HG03432 (cell line): ENCODE measurements at regions not wholly inside any gene's neighbourhood (a gene's known extent, or its start where the extent isn't known, plus 50 kb on each side); places are given as distances from the start of the nearest gene placed in this dataset.

ENCODE experiments used
- ATAC-seq: cut with Tn5 transposase; IDR thresholded peaks from one replicate; pipeline ENCODE4 v1.9.1; 2021; ENCODE audit warnings: mild to moderate bottlenecking, moderate library complexity; ENCODE audit not compliant: unreplicated experiment

DNA sequence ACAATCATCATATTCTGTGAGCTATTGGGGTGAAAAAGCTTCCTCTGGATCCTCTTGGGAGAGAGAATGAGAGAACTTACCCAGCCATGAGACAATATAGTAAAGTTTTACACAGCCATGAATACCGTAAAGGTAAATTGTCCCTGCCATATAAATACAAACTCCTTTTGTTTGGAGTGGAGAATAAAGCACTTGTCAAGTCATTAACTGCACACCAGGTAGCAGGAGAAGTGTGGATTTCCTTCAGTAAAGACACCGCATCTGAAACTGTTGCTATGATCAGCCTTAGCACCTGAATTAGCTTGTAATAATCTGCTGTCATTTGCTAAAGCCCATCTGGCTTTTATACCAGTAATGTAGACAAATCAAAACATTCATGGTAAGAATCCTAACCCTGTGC is 336.6 kb upstream of the SLCO3A1 start:
- ATAC-seq: no peak

DNA sequence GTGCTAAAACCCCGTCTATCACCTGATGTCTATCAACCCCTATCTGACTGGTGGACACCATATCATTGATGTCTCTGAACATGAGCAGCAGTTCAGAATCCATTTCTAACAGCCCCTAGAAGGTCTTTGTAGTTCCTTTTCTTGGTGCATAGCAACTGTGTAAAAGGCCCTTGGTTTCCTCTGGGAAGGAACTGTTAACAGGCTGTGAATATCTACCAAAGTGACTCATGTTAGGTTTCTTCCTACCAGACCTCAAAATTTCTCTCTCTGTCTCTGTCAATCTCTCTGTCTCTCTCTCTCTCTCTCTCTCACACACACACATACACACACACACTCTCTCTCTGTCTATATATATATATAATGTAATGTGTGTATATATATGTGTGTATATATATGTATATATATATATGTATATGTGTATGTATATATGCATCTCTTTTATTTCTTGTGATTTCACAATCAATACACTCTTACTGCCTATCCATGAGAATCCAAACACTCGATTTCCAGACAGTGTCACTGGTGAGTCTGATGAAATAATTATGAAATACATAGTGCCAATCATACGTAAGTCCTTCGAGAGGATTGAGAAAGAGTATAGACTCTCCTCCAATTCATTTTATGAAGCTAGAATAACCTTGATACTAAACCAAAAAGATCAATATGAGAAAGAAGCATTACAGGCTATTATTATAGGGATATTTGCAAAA is 335.9 kb upstream of the SLCO3A1 start:
- ATAC-seq: no peak

DNA sequence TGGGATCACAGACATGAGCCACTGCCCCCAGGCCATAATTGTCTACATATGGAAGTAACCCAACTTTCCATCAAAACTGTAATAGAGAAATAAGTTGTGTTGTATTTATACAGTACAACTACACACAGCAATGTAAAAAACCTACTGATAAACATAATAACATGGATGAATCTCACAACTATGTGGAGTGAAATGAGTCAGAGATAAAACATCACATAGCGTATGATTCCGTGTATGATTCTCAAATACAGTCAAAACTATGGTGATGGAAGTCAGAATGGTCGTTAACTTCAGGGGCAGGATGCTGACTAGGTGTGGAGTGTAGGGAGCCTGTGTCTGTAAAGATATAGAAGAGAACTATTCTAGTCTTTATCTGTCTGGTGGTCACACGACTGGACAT is 332.7 kb upstream of the SLCO3A1 start:
- no peak for ATAC-seq

DNA sequence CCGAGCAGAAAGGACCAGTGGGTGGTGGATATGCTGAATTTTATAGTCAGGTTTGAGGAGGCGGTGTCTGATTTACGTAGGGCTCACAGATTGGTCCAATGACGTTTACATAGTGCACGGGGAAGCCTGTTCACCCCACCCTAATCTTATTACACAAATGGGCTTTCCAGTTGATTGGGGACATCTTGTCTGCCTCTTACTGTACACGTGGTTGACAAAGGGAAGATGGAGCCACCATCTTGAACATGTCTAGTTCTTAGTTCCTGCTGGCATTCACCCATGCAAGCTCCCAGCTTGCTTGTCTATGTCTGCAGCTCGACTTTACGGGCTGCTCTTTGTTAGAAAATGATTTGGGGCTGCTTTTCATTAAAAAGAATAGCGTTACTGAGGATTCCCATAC is 332.0 kb upstream of the SLCO3A1 start:
- no peak for ATAC-seq

DNA sequence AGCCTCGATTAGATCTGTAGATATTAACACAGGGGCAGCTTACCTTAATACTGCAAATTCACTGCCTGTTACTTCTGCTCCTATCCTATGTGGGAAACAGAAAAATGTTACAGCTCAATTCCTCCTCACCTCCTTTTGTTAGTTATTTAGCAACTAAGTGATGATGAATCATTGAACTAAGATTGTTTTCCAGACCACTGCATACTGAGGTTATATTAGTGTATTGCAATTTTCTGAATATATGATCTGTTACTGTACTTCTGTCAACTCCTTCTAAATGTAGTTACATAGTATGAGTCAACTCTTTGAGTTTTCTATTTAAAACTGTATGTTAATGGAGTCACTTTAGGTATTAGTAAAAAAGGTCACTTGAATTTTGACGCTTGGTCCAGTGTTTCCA is 331.5 kb upstream of the SLCO3A1 start:
- ATAC-seq: no peak

DNA sequence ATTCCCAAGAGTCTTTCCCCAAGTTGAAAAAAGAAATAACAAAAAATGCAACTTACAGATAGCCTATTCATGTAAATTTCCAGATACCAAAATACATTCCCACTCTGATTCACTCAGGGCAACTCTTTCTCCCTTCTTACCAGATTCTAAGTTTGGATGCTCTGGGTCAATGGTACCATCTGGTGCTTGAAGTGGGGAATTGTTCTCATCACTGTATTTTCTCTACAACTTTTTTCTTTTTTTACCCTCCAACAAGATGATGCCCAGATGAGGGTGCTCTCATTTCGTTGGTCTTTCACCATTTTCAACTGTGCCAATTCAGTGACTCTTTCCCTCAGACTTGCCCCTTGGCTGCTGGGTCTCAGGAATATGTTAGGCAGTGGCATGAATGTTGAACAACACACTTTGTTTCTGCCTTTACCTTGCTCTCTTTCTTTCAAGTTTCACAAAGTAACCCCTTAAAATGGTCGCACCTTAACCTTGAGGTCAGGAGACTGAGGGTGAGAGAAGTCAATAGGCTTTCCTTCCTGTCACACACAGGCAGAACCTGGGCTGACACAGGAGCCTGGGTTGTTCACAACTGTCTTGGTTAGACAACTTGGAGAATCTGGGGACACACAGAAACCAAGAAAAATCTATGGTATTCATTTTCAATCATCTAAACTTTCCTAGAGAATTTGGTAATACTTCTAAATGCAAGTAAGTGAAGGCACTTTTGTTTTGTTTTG is 330.7 kb upstream of the SLCO3A1 start:
- ATAC-seq: no peak

DNA sequence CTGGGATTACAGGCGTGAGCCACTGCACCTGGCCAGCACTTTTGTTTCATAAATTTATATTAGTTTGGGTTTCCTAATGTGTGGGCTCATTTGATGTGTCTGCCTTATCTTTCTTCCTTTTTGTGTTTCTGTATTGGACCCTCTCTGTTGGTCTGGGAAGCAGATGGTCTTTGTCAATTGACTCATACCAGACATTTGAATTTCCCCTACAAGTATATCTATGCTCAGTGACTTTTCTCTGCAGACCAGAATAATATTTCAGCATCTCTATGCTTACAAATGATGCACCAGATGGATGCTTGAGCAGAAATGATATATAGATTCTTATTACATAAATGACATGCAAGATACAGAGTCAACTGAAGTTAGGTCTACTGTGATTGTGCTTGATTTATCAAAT is 329.9 kb upstream of the SLCO3A1 start:
- no peak for ATAC-seq

DNA sequence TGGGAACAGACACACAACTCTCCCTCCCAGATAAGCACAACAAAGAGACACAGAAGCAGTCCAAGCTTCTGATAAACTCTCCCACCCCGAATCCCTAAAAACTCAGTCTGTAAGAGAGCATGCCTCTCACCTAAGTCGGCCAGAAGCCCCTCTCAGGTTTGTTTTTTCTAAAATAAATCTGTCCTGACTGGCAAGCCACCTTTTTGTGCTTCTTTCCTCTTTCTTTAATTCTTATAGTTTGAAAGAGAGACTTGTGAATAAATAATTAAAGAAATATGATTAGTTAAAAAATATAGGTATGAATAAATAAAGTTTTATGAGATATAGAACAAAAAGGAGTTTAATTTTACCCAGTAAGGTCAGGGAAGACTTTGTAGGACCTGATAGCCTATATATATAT is 329.0 kb upstream of the SLCO3A1 start:
- ATAC-seq: no peak

DNA sequence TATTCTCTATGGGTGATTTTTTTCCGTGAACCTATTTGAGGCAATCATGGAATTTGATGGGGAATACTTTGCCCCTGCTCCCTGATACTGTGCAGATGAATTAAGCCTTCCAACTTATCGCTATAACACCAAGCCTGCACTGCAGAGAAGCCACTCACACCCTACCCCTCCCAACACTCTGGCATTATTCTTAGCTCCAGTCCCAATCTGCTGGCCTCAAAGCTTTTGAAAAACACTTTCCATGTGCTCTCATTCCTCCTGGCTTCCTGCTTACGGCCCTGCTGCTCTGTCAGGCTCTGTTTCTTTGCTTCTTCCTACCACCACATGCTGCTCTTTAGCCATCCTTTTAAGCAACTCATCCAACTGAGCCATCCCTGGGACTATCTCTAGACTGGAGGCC is 327.8 kb upstream of the SLCO3A1 start:
- ATAC-seq: no peak

DNA sequence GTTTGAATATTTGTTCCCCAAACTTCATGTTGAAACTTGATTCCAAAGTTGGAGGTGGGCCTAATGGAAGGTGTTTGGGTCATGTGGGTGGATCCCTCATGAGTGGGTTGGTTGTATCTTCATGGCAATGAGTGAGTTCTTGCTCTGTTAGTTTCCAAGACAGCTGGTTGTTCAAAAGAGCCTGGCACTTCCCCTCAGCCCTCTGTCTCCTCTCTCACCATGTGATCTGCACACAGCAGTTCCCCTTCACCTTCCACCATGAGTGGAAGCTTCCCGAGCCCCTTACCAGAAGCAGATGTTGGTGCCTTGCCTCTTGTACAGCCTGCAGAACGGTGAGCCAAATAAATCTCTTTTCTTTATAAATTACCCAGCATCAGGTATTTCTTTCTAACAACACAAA is 327.1 kb upstream of the SLCO3A1 start:
- ATAC-seq: no peak

DNA sequence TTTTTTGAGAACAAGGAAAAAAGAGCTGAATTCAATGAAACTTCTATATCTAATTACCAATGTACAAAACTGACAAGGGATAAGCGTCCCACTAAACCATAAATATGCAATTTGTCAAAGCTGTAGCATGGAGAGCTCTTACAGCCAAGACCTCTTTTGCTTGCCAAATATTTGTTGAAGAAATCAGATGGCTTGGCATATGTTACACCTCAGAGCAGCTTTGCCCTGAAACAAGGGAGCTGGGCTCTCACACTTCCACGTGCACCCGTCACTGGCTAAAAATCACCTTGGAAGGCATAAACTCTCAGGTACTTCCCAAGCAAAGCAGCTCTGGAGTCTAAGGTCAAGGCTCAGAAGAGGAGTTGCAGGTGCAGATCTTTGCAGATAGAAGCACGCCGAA is 324.7 kb upstream of the SLCO3A1 start:
- ATAC-seq: no peak

DNA sequence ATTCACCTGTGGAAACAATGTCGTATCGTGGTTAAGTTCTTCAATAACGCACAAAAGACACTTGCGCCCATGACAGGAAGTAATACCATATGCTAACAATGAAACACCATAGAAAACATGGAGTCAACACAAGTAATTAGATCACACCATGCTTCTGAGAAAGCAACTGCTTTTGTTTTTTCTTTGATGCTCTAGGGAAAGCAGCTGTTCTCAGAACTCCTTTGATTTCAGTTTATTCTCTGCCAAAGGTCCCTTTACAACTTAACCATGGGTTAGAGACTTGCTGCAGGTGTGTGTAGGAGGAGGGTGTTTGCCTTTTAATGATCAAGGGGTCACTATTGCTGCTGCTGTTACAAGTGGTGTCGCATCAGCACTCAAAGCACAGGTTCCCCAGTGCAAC is 324.0 kb upstream of the SLCO3A1 start:
- no peak for ATAC-seq

DNA sequence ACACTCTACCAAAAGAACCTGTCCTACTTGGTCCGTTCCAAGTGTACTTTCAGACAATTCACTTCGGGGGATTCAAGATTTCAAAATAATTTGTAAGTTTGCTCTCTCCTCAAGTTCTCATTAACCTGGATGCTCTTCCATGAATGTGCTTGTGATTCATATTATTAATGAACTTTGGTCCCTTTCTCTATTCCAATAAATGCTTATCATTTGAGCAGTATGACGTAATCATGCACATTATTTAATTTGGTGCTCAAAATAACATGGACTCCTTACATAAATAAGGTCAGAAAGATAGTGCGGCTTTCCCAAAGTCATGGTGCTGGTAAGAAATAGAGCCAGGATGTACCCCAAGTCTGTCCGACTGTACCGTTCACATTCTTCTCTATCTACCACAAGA is 323.2 kb upstream of the SLCO3A1 start:
- ATAC-seq: no peak

DNA sequence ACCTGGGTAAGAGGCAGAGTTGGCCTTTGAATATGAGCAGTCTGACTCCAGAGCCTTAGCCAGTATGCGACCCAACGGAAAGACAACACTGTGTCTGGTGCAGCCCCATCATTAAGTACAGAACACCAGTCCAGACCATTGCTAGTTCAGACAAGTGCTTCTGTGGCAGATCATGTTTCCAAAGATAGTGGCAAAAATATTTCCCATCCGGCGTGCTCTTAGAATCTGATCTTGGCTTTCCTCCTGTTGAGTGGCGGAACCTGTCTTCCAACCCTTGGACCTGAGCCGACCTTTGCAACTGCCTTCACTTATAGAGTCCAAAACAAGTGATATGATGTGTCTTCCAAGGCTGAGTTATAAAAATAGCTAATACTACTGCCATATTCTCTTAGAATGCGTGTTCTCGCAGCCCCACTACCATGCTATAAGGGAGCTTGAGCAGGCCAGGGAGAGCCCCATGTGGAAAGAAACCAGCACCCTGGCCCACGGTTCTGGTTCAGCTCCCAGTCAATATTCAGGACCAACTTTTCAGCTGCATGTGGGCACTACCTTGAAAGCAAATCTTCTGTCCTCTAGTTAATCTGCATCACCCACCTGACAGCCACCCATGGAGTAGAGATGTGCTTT is 322.4 kb upstream of the SLCO3A1 start:
- ATAC-seq: no peak

DNA sequence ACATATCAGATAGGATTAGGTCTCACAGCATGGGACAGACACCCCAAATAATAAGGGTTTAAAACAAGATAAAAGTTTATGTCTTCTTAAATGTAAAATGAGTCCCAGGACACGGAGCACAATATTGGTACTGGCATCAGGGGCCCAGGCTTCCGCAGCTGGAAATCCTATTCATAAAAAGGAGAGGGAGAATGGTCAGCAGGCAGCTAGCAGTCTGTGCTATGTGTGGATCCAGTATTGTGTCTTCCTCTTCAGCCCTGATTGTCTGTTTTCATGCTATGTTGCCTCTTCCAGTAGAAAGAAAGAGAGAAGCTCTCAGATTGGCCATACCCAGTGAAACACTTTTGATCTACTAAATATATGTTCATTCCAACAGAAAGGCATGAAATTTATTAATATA is 319.3 kb upstream of the SLCO3A1 start:
- no peak for ATAC-seq

DNA sequence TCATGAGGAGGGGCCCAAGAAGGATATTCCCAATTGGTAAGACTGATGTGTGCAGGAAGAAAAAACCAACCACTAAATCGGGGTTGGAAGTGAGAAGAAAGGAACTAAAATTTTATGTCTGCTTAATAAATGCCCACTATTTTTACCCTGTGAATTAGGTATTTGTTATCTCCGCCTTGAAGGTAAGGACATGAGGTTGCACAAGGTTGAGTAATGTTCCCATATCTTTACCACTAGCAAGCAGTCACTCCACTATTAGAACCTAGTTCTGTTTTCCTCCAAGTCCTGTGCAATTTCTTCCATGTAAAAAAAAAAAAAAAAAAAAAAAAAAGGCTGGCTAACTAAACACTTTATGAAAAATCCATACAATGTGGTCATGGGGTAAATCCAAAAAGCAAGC is 318.5 kb upstream of the SLCO3A1 start:
- ATAC-seq: no peak

DNA sequence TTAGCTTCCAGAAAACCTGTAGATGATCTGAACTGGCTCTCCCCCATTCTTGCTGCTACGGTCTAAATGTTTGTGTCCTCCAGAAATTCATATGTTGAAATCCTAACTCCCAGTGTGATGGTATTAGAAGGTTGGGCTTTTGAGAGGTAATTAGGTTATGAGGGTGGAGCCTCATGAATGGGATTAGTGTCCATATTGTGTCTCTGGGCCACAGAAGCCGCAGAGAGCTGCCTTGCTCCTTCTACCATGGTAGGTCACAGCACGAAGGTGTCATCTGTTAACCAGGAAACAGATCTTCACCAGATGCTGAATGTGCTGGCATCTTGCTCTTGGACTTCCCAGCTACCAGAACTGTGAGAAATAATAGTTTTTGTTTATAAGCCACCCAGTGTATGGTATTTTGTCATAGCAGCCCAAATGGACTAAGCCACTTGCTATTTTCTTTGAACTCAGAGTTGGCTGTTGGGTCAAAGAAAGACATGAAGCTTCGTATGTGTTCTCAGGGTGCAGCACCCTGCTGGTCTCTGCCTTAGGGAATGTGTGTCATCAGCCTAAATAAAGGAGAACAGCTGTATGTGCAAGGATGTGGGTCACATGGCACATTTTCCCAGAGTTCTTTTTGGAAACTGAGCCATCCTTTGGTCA is 317.5 kb upstream of the SLCO3A1 start:
- ATAC-seq: no peak

DNA sequence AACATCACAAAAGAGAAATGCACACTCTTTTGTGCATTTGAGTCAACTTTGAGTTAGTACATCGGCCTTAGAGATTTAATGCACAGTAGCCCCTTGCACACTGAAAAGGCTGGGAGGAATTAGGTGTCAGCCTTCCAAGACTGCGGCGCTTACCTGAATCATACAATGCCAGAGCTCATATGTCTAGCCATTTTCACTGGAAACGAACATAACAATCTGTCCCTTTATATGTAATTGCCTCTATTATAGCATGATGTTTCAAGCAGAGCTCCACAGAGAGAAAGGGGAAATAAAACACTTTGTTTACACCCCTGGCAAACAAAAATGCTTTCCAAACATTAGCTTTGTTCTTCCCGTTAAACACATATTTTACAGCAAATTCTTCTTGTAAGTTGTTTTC is 315.7 kb upstream of the SLCO3A1 start:
- no peak for ATAC-seq

DNA sequence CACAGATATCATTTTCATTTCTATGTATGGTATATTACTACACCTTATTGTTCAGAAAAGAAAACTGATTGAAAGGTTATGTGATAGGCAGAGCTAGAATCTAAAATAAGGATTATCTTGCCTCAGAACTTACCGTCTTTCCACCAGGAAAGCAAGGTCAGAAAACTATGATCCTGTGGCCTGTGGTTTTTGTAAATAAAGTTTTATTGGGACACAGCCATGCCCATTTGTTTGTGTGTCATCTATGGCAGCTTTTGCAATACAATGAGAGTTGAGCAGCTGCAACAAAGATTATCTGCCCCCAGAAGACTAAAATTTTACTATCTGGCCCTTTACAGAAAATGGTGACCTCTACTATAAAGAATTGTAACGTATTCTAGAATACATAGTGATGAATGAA is 314.7 kb upstream of the SLCO3A1 start:
- ATAC-seq: no peak

DNA sequence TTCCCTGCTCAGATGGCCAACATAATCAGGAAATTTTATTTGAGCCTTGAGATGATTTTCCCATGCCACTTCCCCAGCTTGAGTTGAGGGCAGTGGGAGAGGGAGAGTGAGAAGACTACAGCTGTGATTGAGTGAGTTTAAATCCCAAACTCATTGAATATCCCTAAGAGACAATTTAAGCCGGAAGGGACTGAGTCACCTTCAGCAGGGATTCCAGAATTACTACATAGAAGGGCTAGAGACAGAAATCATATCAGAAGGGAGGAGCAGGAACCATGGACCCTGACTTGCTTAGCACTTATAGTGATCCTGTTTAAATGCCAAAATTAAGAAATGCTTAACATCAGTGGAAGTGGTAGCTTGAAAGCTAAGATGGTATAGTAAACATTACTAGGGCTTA is 312.2 kb upstream of the SLCO3A1 start:
- no peak for ATAC-seq

DNA sequence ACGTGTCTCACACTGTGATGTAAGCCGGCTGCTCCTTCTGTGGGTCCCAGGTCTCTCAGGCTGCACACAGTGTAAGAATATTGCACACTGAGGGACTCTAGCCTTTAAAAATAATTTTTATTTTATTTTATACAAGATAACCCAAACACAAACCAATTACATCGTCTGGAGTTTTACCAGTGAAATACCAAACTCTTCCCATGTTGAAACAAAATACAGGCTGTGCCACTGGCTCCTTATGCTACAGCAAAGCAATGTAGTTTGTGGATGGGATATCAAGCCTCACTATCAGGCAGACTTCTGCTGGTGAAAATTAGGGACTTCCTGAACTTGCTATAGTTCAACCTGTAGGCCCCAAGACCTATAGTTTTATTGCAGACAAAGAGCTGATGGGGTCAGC is 311.3 kb upstream of the SLCO3A1 start:
- no peak for ATAC-seq

DNA sequence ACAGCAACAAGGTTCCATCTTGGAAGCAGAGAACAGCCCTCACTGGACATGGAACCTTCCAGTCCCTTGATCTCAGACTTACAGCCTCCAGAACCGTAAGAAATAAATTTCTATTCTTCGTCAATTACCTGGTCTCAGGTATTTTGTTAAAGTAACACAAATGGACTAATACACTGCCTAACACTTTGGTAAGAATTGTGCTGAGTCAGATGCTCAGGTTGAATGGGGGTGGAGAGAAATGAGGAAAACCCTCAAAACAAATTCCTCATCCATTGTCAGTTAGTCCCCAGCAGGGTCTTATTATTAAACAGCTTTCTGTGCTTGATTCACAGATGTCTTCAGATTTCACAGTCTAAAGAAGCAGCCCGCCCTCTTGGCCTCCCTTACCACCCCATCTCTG is 306.2 kb upstream of the SLCO3A1 start:
- no peak for ATAC-seq
